HEK293 (cell line): ENCODE measurements at regions not wholly inside any gene's neighbourhood (a gene's known extent, or its start where the extent isn't known, plus 50 kb on each side); places are given as distances from the start of the nearest gene placed in this dataset.

Experiments used
- CTCF ChIA-PET: fragments of 350-600 bp; formaldehyde crosslinking; extraction: SDS; loops from one replicate; lab custom pipeline; 2021; ENCODE audit warnings: antibody characterized with exemption; lab: Yijun Ruan, JAX
- POLR2A ChIA-PET: fragments of 300-600 bp; formaldehyde crosslinking; extraction: SDS; loops from one replicate; lab custom pipeline; 2020; ENCODE audit warnings: antibody characterized with exemption, inconsistent platforms; lab: Yijun Ruan, JAX
- H3K27ac ChIP-seq: fragments of 200-500 bp; sonication (Bioruptor generic); 2 replicates; pipeline ENCODE4 v1.5.1; 2014; ENCODE audit warnings: low read depth, low read length, control low read depth, inconsistent platforms; ENCODE audit errors: extremely low read depth
- H3K36me3 ChIP-seq, 2 experiments: fragments of 200-500 bp in 1 of 2; sonication (Bioruptor generic) in 1 of 2; 1 replicate in 1 of 2; 2 replicates in 1 of 2; pipeline ENCODE4 v1.5.1; 2014 to 2017; ENCODE audit warnings: inconsistent platforms in 2 of 2, low read length in 2 of 2; ENCODE audit not compliant: control insufficient read depth in 2 of 2, insufficient read depth in 1 of 2
- H3K4me1 ChIP-seq: fragments of 200-500 bp; sonication (Bioruptor generic); 2 replicates; pipeline ENCODE4 v1.5.1; 2014; ENCODE audit warnings: mild to moderate bottlenecking, low read length, inconsistent platforms; ENCODE audit not compliant: control insufficient read depth, insufficient read depth
- H3K4me3 ChIP-seq: 2 replicates; pipeline ENCODE4 v1.5.1; 2011; ENCODE audit warnings: low read depth, mild to moderate bottlenecking, control low read depth, low read length, moderate library complexity
- H3K9me3 ChIP-seq: fragments of 200-500 bp; sonication (Bioruptor generic); 2 replicates; pipeline ENCODE4 v1.5.1; 2014; ENCODE audit warnings: low read depth, low read length, inconsistent platforms; ENCODE audit not compliant: control insufficient read depth, insufficient read depth
- EGR2 ChIP-seq: fragments of 450-650 bp; formaldehyde crosslinking; IDR thresholded peaks from 2 replicates; pipeline ENCODE4 v1.5.1; 2016; ENCODE audit warnings: low read depth, missing biosample characterization, missing genetic modification characterization
- GLI4 ChIP-seq: fragments of 450-650 bp; formaldehyde crosslinking; IDR thresholded peaks from 2 replicates; pipeline ENCODE4 v1.5.1; 2016; ENCODE audit warnings: missing biosample characterization, missing genetic modification characterization
- HOXA7 ChIP-seq: sonication (generic); formaldehyde crosslinking; IDR thresholded peaks from 2 replicates; pipeline ENCODE4 v1.8.1; 2022; ENCODE audit warnings: missing genetic modification reagents, borderline replicate concordance
- HOXC10 ChIP-seq: sonication (generic); formaldehyde crosslinking; IDR thresholded peaks from 2 replicates; pipeline ENCODE4 v1.8.1; 2023; ENCODE audit warnings: mild to moderate bottlenecking, missing genetic modification reagents
- KLF7 ChIP-seq: fragments of 450-650 bp; formaldehyde crosslinking; IDR thresholded peaks from 2 replicates; pipeline ENCODE4 v1.5.1; 2016; ENCODE audit warnings: missing biosample characterization, missing genetic modification characterization, borderline replicate concordance
- SALL2 ChIP-seq: fragments of 450-650 bp; formaldehyde crosslinking; IDR thresholded peaks from 2 replicates; pipeline ENCODE4 v1.5.0; 2017; ENCODE audit warnings: missing biosample characterization, mild to moderate bottlenecking, missing genetic modification characterization, borderline replicate concordance
- ZBTB49 ChIP-seq: fragments of 450-650 bp; formaldehyde crosslinking; IDR thresholded peaks from 2 replicates; pipeline ENCODE4 v1.5.1; 2016; ENCODE audit warnings: missing biosample characterization, missing genetic modification characterization, low read depth
- ZFP41 ChIP-seq: fragments of 450-650 bp; formaldehyde crosslinking; IDR thresholded peaks from 2 replicates; pipeline ENCODE4 v1.5.1; 2016; ENCODE audit warnings: missing biosample characterization, missing genetic modification characterization, borderline replicate concordance
- ZNF112 ChIP-seq: fragments of 450-650 bp; formaldehyde crosslinking; IDR thresholded peaks from 2 replicates; pipeline ENCODE4 v1.5.0; 2017; ENCODE audit warnings: missing biosample characterization, missing genetic modification characterization
- ZNF138 ChIP-seq: fragments of 450-650 bp; formaldehyde crosslinking; IDR thresholded peaks from 2 replicates; pipeline ENCODE4 v1.5.1; 2016; ENCODE audit warnings: missing biosample characterization, missing genetic modification characterization, borderline replicate concordance
- ZNF221 ChIP-seq: fragments of 450-650 bp; formaldehyde crosslinking; IDR thresholded peaks from 2 replicates; pipeline ENCODE4 v1.5.1; 2017; ENCODE audit warnings: missing biosample characterization, missing genetic modification characterization, borderline replicate concordance
- ZNF24 ChIP-seq: fragments of 450-650 bp; formaldehyde crosslinking; IDR thresholded peaks from 2 replicates; pipeline ENCODE4 v1.5.1; 2016; ENCODE audit warnings: missing biosample characterization, missing genetic modification characterization
- ZNF549 ChIP-seq: fragments of 450-650 bp; IDR thresholded peaks from 2 replicates; pipeline ENCODE4 v1.5.1; 2018; ENCODE audit warnings: missing biosample characterization, missing genetic modification characterization, mild to moderate bottlenecking, inconsistent platforms, moderate library complexity
- ZNF555 ChIP-seq: fragments of 450-650 bp; formaldehyde crosslinking; conservative IDR thresholded peaks from 2 replicates; pipeline ENCODE4 v1.5.1; 2017; ENCODE audit warnings: missing biosample characterization, mild to moderate bottlenecking, missing genetic modification characterization, inconsistent platforms
- ZNF596 ChIP-seq: fragments of 450-650 bp; IDR thresholded peaks from 2 replicates; pipeline ENCODE4 v1.5.0; 2018; ENCODE audit warnings: missing biosample characterization, mild to moderate bottlenecking, missing genetic modification characterization, moderate library complexity
- ZNF707 ChIP-seq: fragments of 450-650 bp; formaldehyde crosslinking; IDR thresholded peaks from 2 replicates; pipeline ENCODE4 v1.5.1; 2016; ENCODE audit warnings: missing biosample characterization, missing genetic modification characterization
- ZNF768 ChIP-seq: fragments of 450-650 bp; formaldehyde crosslinking; IDR thresholded peaks from 2 replicates; pipeline ENCODE4 v1.5.1; 2018; ENCODE audit warnings: missing biosample characterization, mild to moderate bottlenecking, missing genetic modification characterization
- ZNF777 ChIP-seq: fragments of 450-650 bp; formaldehyde crosslinking; IDR thresholded peaks from 2 replicates; pipeline ENCODE4 v1.5.1; 2017; ENCODE audit warnings: missing biosample characterization, missing genetic modification characterization, borderline replicate concordance
- TF ChIP-seq, protein P1 (sequence below): fragments of 450-650 bp; formaldehyde crosslinking; IDR thresholded peaks from 2 replicates; pipeline ENCODE4 v1.5.1; 2017; ENCODE audit warnings: missing biosample characterization, mild to moderate bottlenecking, missing genetic modification characterization, moderate library complexity
- TF ChIP-seq, protein P2 (sequence below): fragments of 450-650 bp; formaldehyde crosslinking; IDR thresholded peaks from 2 replicates; pipeline ENCODE4 v1.5.1; 2016; ENCODE audit warnings: missing biosample characterization, missing genetic modification characterization
- TF ChIP-seq, protein P3 (sequence below): fragments of 450-650 bp; formaldehyde crosslinking; IDR thresholded peaks from 2 replicates; pipeline ENCODE4 v1.5.1; 2016; ENCODE audit warnings: missing biosample characterization, missing genetic modification characterization
- TF ChIP-seq, protein P4 (sequence below): fragments of 450-650 bp; formaldehyde crosslinking; IDR thresholded peaks from 2 replicates; pipeline ENCODE4 v1.5.1; 2016; ENCODE audit warnings: missing biosample characterization, missing genetic modification characterization
- TF ChIP-seq, protein P5 (sequence below): fragments of 450-650 bp; formaldehyde crosslinking; IDR thresholded peaks from 2 replicates; pipeline ENCODE4; 2016; ENCODE audit warnings: missing biosample characterization, missing genetic modification characterization

- H3K4me3 ChIP-seq: no peak overlapping the region
- no peaks in the 10 kb centered on the region for H3K9me3 ChIP-seq
- CTCF ChIA-PET: interaction anchor here (0.6 to 3.4 kb wide), 8 partner anchors 15 to 276 kb away, joined by 3 to 31 read pairs (median 3); no protein-coding TSS in a partner anchor
- H3K27ac ChIP-seq: no peak overlapping the region
- H3K36me3 ChIP-seq: no peaks in the 10 kb centered on the region
- peaks cover 4% of the 10 kb centered on the region for H3K4me1 ChIP-seq
- TF ChIP-seq ZNF768 (no peak), ZNF221 (tag by site-specific recombination) (no peak), ZNF596 (no peak), EGR2 (tag by site-specific recombination) (no peak)
- TF ChIP-seq, protein P1, sequence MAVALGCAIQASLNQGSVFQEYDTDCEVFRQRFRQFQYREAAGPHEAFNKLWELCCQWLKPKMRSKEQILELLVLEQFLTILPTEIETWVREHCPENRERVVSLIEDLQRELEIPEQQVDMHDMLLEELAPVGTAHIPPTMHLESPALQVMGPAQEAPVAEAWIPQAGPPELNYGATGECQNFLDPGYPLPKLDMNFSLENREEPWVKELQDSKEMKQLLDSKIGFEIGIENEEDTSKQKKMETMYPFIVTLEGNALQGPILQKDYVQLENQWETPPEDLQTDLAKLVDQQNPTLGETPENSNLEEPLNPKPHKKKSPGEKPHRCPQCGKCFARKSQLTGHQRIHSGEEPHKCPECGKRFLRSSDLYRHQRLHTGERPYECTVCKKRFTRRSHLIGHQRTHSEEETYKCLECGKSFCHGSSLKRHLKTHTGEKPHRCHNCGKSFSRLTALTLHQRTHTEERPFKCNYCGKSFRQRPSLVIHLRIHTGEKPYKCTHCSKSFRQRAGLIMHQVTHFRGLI: no peak
- TF ChIP-seq, all 188 proteins: peak for 0
- POLR2A ChIA-PET: no interaction called here
These were observed 242.5 kb upstream of the PRSS58 start for GRCh38 chr7:142500366-142500765.

DNA sequence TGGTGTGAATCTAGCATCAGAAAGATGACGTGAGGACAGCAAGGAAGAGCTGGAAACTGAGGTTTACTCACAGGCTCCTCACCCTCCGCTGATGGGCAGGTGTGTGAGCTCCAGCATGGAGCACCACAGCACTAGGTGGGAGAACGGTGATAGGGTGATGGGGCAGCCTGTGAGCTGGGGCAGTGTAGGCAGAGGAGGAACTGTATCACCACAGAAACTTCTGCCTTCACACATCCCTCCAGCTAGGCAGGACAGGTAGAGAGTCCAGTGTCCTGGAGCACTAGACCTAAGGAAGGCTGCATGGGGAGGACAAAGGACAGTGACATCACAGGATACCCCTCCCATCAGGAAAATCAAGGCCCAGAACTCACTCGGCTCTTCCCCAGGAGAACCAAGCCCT is 241.8 kb upstream of the PRSS58 start:
- Histone ChIP-seq H3K27ac (no peak overlapping the region), H3K9me3 (no peaks in the 10 kb centered on the region), H3K4me1 (peaks cover 4% of the 10 kb centered on the region), H3K36me3 (no peaks in the 10 kb centered on the region), H3K4me3 (no peak overlapping the region)
- TF ChIP-seq ZNF112: no peak
- no peak for TF ChIP-seq ZNF555 (tag by site-specific recombination)
- TF ChIP-seq SALL2 (tag by site-specific recombination): no peak
- TF ChIP-seq, protein P2, sequence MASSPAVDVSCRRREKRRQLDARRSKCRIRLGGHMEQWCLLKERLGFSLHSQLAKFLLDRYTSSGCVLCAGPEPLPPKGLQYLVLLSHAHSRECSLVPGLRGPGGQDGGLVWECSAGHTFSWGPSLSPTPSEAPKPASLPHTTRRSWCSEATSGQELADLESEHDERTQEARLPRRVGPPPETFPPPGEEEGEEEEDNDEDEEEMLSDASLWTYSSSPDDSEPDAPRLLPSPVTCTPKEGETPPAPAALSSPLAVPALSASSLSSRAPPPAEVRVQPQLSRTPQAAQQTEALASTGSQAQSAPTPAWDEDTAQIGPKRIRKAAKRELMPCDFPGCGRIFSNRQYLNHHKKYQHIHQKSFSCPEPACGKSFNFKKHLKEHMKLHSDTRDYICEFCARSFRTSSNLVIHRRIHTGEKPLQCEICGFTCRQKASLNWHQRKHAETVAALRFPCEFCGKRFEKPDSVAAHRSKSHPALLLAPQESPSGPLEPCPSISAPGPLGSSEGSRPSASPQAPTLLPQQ (tag by site-specific recombination): no peak
- no peak for TF ChIP-seq ZFP41 (tag by site-specific recombination)
- no peak for TF ChIP-seq ZNF777 (tag by site-specific recombination)
- TF ChIP-seq, protein P3, sequence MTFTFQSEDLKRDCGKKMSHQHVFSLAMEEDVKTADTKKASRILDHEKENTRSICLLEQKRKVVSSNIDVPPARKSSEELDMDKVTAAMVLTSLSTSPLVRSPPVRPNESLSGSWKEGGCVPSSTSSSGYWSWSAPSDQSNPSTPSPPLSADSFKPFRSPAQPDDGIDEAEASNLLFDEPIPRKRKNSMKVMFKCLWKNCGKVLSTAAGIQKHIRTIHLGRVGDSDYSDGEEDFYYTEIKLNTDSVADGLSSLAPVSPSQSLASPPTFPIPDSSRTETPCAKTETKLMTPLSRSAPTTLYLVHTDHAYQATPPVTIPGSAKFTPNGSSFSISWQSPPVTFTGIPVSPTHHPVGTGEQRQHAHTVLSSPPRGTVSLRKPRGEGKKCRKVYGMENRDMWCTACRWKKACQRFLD (tag by site-specific recombination): no peak
- no peak for TF ChIP-seq HOXA7 (CRISPR knock-in tag)
- no peak for TF ChIP-seq ZNF549 (tag by site-specific recombination)
- TF ChIP-seq ZNF707 (tag by site-specific recombination): no peak
- no peak for TF ChIP-seq KLF7 (tag by site-specific recombination)
- no peak for TF ChIP-seq GLI4 (tag by site-specific recombination)
- TF ChIP-seq ZBTB49: no peak
- no peak for TF ChIP-seq HOXC10 (CRISPR knock-in tag)
- TF ChIP-seq, protein P4, sequence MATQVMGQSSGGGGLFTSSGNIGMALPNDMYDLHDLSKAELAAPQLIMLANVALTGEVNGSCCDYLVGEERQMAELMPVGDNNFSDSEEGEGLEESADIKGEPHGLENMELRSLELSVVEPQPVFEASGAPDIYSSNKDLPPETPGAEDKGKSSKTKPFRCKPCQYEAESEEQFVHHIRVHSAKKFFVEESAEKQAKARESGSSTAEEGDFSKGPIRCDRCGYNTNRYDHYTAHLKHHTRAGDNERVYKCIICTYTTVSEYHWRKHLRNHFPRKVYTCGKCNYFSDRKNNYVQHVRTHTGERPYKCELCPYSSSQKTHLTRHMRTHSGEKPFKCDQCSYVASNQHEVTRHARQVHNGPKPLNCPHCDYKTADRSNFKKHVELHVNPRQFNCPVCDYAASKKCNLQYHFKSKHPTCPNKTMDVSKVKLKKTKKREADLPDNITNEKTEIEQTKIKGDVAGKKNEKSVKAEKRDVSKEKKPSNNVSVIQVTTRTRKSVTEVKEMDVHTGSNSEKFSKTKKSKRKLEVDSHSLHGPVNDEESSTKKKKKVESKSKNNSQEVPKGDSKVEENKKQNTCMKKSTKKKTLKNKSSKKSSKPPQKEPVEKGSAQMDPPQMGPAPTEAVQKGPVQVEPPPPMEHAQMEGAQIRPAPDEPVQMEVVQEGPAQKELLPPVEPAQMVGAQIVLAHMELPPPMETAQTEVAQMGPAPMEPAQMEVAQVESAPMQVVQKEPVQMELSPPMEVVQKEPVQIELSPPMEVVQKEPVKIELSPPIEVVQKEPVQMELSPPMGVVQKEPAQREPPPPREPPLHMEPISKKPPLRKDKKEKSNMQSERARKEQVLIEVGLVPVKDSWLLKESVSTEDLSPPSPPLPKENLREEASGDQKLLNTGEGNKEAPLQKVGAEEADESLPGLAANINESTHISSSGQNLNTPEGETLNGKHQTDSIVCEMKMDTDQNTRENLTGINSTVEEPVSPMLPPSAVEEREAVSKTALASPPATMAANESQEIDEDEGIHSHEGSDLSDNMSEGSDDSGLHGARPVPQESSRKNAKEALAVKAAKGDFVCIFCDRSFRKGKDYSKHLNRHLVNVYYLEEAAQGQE (tag by site-specific recombination): no peak
- TF ChIP-seq, protein P5, sequence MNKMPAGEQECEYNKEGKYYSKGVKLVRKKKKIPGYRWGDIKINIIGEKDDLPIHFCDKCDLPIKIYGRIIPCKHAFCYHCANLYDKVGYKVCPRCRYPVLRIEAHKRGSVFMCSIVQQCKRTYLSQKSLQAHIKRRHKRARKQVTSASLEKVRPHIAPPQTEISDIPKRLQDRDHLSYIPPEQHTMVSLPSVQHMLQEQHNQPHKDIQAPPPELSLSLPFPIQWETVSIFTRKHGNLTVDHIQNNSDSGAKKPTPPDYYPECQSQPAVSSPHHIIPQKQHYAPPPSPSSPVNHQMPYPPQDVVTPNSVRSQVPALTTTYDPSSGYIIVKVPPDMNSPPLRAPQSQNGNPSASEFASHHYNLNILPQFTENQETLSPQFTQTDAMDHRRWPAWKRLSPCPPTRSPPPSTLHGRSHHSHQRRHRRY: no peak
- TF ChIP-seq ZNF24: no peak
- TF ChIP-seq ZNF138 (tag by site-specific recombination): no peak
- ChIA-PET POLR2A (no interaction called here), CTCF (interaction anchor here (0.6 to 3.4 kb wide), 6 partner anchors 15 to 239 kb away, joined by 3 to 31 read pairs (median 4); no protein-coding TSS in a partner anchor)
